Fibroblast of skin of scalp (primary cell): ENCODE measurements at regions not wholly inside any gene's neighbourhood (a gene's known extent, or its start where the extent isn't known, plus 50 kb on each side); places are given as distances from the start of the nearest gene placed in this dataset.

Experiments used
- DNase-seq: peaks from one replicate; pipeline ENCODE4 v3.0.0-alpha.2; 2013

- DNase-seq = no peak
Measured at GRCh38 chr10:54914049-54914448, 113.0 kb upstream of the PCDH15 start.

- DNase-seq = no peak
Measured at GRCh38 chr10:54909165-54909564, 108.1 kb upstream of the PCDH15 start.

GRCh38 chr10:54908019-54908418, 107.0 kb upstream of the PCDH15 start:
- no peak for DNase-seq

GRCh38 chr10:54906940-54907339, 105.9 kb upstream of the PCDH15 start:
- no peak for DNase-seq

DNA sequence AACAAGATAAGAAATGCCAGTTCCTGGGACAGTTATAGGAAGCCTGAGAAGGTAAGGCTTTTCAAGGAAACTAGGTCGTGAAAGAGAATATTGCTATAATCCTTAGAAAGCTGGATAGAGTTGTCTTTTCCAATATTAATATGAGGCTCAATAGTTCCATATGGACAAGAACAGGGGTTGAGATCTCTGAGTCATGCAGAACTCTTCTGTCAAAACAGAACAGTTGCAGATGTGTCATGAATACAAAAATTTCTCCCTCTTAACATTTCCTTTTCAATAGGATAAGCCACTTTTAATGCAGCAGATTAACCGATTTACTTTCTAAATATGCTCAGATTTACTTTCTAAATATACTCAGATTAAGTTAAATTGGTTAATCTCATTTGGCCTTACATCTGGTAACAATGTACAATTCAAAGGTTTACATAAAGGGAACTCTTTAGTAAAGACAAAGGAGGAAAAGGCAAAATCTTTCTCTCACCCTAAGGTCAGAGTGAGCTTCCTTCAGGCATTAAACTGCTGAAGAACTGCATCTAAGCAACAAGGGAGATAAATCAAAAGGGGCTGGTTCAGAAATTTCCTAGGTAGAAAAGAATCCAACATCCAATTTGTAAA, 104.7 kb upstream of the PCDH15 start:
- DNase-seq = no peak

DNA sequence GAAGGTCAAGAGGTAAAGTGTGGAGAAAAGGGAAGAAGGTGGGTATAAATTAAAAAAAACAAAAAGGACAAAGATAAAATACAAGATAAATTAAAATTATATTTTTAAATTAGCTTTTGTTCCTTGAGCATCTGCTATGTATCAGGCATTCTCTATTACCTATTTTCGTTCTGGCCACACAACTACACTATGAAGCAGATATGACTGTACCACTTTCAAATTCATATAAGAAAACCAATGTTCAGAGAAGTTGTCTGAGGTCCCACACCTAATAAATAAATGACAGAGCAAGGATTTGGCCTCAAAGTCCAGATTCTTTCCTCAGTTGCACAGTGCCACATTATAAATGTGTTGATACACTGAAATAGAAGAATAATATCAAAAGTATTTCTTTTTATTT, 103.8 kb upstream of the PCDH15 start:
- DNase-seq = no peak

- DNase-seq = no peak
Measured at GRCh38 chr10:54903745-54904144, 102.7 kb upstream of the PCDH15 start.

GRCh38 chr10:54900584-54900983, 99.6 kb upstream of the PCDH15 start:
- no peak for DNase-seq

DNA sequence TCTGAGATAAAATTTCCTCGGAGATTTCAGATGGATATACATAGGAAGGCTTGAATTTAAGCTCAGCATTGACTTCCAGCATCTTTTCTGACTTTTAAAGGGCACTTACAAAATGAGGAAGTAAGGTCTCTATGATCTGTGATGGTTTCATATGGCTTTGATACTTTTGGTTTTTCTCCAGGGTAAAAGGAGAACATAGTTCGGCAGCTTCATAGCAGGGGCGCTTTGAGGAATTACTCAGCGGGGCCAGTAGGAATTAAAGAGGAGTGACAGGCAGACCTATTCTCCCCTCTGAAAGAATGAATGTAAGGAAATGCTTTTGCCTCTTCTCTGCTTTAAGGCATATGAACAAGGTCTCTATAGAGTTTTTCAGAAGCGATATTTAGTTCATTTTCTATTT, 80.0 kb upstream of the PCDH15 start:
- DNase-seq = no peak

GRCh38 chr10:54869022-54869421, 68.0 kb upstream of the PCDH15 start:
- DNase-seq = peak; percentile 10

DNA sequence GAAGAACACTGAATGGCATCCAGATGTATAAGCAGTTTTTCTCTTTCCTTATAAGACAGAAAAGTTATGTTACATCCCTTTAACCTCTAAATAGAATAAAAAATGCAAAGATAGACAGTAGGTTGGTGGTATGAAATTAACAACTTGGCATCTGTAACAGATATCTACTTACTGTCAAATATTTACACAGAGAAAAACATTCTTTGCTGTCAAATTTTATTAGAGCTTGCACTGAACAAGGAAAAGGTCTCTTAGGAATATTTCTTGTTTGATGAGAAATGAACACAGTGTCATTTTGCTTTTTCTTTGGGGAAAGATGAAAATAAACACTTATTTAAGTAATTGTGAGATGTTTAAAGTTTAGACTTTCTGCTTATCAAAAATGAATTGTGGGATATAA, 65.6 kb upstream of the PCDH15 start:
- no peak for DNase-seq

DNA sequence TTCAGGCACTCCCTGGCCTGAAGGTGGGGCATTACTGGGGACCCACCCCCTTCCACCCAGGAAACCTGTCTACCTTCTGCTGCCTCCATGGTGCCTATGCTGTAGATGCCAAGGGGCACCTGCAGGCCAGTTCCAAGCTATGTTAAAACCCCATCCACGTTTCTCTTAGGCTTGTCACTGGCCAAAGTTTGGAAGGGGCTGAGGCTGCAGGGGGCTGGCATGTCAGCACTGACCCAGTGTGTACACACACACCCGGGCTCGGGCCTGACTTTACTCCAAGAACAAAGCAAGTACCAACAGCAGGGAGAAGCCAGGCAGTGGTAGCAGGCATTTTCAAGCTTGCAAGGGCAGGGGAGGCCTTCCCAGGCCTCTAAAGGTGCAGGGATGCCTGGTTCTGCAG, 53.8 kb upstream of the PCDH15 start:
- no peak for DNase-seq

GRCh38 chr10:54854389-54854788, 53.4 kb upstream of the PCDH15 start:
- no peak for DNase-seq

- DNase-seq = no peak
Measured at GRCh38 chr10:54853883-54854282, 52.9 kb upstream of the PCDH15 start.
